Stomach (tissue), 8 donors: ENCODE measurements at regions not wholly inside any gene's neighbourhood (a gene's known extent, or its start where the extent isn't known, plus 50 kb on each side); places are given as distances from the start of the nearest gene placed in this dataset.

Experiments
- DNase-seq, 2 donors: peaks; one replicate each; pipeline versions ENCODE4 v3.0.0 to v3.0.0-alpha.2; 2013 to 2019
- H3K27ac ChIP-seq, 5 donors: fragments of 200-600 bp in 4 of 5; sonication (generic) in 4 of 5; one replicate each; pipeline ENCODE4 v1.5.1; 2013 to 2019; ENCODE audit warnings: mild to moderate bottlenecking in 1 of 5, moderate library complexity in 1 of 5
- H3K27me3 ChIP-seq, 3 donors: fragments of 200-600 bp; sonication (generic); one replicate each; pipeline ENCODE4 v1.5.1; 2017 to 2019; ENCODE audit warnings: mixed run types in 1 of 3
- H3K36me3 ChIP-seq, 4 donors: fragments of 200-600 bp; sonication (generic); 1 replicate in 3 of 4; 2 replicates in 1 of 4; pipeline ENCODE4 v1.5.1; 2016 to 2019
- H3K4me1 ChIP-seq, 4 donors: fragments of 200-600 bp; sonication (generic); one replicate each; pipeline ENCODE4 v1.5.1; 2016 to 2019
- H3K4me3 ChIP-seq, 4 donors: fragments of 200-600 bp; sonication (generic) in 3 of 4; one replicate each; pipeline ENCODE4 v1.5.1; 2016 to 2019; ENCODE audit warnings: mild to moderate bottlenecking in 1 of 4
- H3K9me3 ChIP-seq, 4 donors: fragments of 200-600 bp; sonication (generic); one replicate each; pipeline ENCODE4 v1.5.1; 2016 to 2019
- CTCF ChIP-seq, 7 experiments: fragments of 450-650 bp in 4 of 7; fragments of 200-600 bp in 3 of 7; sonication (generic) in 3 of 7; IDR thresholded peaks; one replicate each; pipeline ENCODE4 v1.5.1; 2016 to 2019; ENCODE audit warnings: antibody characterized with exemption in 7 of 7, control low read depth in 2 of 7, mild to moderate bottlenecking in 1 of 7
- EP300 ChIP-seq: sonication (generic); formaldehyde crosslinking; IDR thresholded peaks from one replicate; pipeline ENCODE4 v1.6.1; 2017; ENCODE audit warnings: antibody characterized with exemption
- POLR2A ChIP-seq, 4 donors: fragments of 450-650 bp; IDR thresholded peaks; one replicate each; pipeline ENCODE4 v1.6.1; 2016; ENCODE audit warnings: antibody characterized with exemption in 4 of 4, control low read depth in 2 of 4, mild to moderate bottlenecking in 1 of 4, moderate library complexity in 1 of 4
- POLR2AphosphoS5 ChIP-seq, 3 donors: sonication (generic); formaldehyde crosslinking; IDR thresholded peaks; one replicate each; pipeline ENCODE4 v1.6.1; 2016; ENCODE audit warnings: antibody characterized with exemption in 3 of 3
- WGBS, 5 donors: extraction: QIAGEN DNeasy Blood & Tissue Kit in 3 of 5; methylation state at CpG; one replicate each; pipeline versions ENCODE4 v1.1.5 to v1.1.7; 2013 to 2018; 5-methylcytosine and 5-hydroxymethylcytosine counted together
- intact Hi-C: fragments of 100-400 bp; cut with DNase I; formaldehyde crosslinking; loops from one replicate; pipeline ENCODE4 v1.15.1; 2023; ENCODE audit warnings: low total_unique reads
- donor health status: healthy with polysubstance abuse.
- donor health status: Bipolar disorder and iron deficiency.
- donor health status: healthy.

DNA sequence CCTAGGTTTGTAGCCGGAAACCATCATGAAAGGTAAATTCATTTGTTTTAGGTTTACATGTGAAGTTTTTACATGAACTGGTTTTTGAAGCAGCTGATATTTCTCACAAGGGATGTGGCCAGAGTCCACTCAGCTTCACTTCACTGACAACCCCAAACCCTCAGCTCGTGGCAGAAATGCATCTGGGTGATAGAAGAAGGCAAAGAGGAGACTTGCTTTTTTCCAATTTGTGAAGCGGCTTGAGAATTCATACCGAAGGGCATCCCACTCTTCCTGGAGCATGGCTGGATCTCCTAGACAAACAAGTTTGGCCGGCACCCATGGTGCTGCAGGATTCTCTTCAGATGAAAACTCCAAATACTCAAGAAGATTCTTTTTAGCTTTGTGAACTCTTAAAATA lies 392.8 kb upstream of the CNR1 start:
- peaks cover 0 to 3% (median 0%) of the 10 kb centered on the region in 4 donors for H3K4me1 ChIP-seq
- no peak for DNase-seq
- no peaks in the 10 kb centered on the region for H3K27me3 ChIP-seq
- H3K9me3 ChIP-seq: no peaks in the 10 kb centered on the region
- 60 to 77% (median 69%) methylated on average over 5 of the region's 5 CpGs for WGBS, 5 donors
- no peaks in the 10 kb centered on the region for H3K36me3 ChIP-seq
- intact Hi-C loops: no loop called here
- TF ChIP-seq CTCF (IDR thresholded peaks at IDR 0.05) (no peak), POLR2AphosphoS5 (IDR thresholded peaks at IDR 0.05) (no peak), POLR2A (IDR thresholded peaks at IDR 0.05) (no peak), EP300 (no peak)
- no peak overlapping the region for H3K27ac ChIP-seq
- no peak overlapping the region for H3K4me3 ChIP-seq

- no peak overlapping the region for H3K4me3 ChIP-seq
- peaks cover 0 to 1% (median 0%) of the 10 kb centered on the region in 4 donors for H3K4me1 ChIP-seq
- no peaks in the 10 kb centered on the region for H3K27me3 ChIP-seq
- intact Hi-C loops: no loop called here
- TF ChIP-seq POLR2AphosphoS5 (IDR thresholded peaks at IDR 0.05) (no peak), CTCF (IDR thresholded peaks at IDR 0.05) (no peak), EP300 (no peak), POLR2A (IDR thresholded peaks at IDR 0.05) (no peak)
- WGBS, 5 donors: 20 to 77% (median 62%) methylated on average over 3 to 4 of the region's 4 CpGs
- H3K27ac ChIP-seq: no peak overlapping the region
- DNase-seq: no peak
- no peaks in the 10 kb centered on the region for H3K36me3 ChIP-seq
- H3K9me3 ChIP-seq: no peaks in the 10 kb centered on the region
Measured at GRCh38 chr6:88556663-88557062, 390.5 kb upstream of the CNR1 start.

DNA sequence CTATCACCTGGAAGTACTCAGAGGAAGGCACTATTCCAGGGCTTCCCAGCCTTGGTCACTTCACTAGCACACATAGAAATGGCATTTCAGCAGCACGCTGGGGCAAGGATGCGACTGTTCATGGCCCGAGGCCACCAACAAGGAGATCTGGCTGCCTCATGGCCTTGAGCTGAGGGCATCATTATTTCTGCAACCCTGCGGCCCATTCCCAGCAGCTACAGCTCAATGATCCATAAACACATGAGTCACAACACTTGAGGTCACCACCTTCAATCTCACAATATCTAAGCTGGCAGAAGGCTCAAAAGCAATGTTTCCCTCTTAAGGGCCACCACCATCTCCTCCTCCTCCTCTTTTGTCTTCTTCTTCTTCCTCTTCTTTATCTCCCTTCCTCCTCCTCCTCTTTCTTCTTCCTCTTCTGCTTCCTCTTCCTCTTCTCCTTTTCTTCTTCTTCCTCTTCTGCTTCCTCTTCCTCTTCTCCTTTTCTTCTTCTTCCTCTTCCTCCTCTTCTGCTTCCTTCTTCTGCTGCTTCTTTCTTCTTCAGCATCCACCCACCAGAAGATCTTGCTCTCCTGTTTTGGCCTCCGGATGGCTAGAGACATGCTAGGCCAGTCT lies 382.9 kb upstream of the CNR1 start:
- Histone ChIP-seq H3K9me3 (no peaks in the 10 kb centered on the region), H3K27me3 (no peaks in the 10 kb centered on the region), H3K4me1 (no peaks in the 10 kb centered on the region), H3K27ac (no peak overlapping the region), H3K4me3 (no peak overlapping the region), H3K36me3 (no peaks in the 10 kb centered on the region)
- intact Hi-C loops: no loop called here
- 86 to 95% (median 92%) methylated on average over 5 of the region's 5 CpGs for WGBS, 5 donors
- no peak for TF ChIP-seq CTCF (IDR thresholded peaks at IDR 0.05)
- no peak for TF ChIP-seq EP300
- no peak for TF ChIP-seq POLR2AphosphoS5 (IDR thresholded peaks at IDR 0.05)
- TF ChIP-seq POLR2A (IDR thresholded peaks at IDR 0.05): no peak
- no peak for DNase-seq

GRCh38 chr6:88547768-88548167 lies 381.6 kb upstream of the CNR1 start:
- no peaks in the 10 kb centered on the region for H3K27me3 ChIP-seq
- H3K4me3 ChIP-seq: no peak overlapping the region
- intact Hi-C loops: no loop called here
- H3K9me3 ChIP-seq: no peaks in the 10 kb centered on the region
- TF ChIP-seq POLR2AphosphoS5 (IDR thresholded peaks at IDR 0.05): no peak
- TF ChIP-seq EP300: no peak
- TF ChIP-seq POLR2A (IDR thresholded peaks at IDR 0.05): no peak
- TF ChIP-seq CTCF (IDR thresholded peaks at IDR 0.05): no peak
- H3K27ac ChIP-seq: no peak overlapping the region
- 89 to 96% (median 93%) methylated on average over 4 to 6 of the region's 6 CpGs for WGBS, 5 donors
- no peaks in the 10 kb centered on the region for H3K36me3 ChIP-seq
- H3K4me1 ChIP-seq: no peaks in the 10 kb centered on the region
- DNase-seq: no peak
